Panc1 (cell line): ENCODE measurements at regions not wholly inside any gene's neighbourhood (a gene's known extent, or its start where the extent isn't known, plus 50 kb on each side); places are given as distances from the start of the nearest gene placed in this dataset.

ENCODE experiments used
- ATAC-seq: fragments of 200-7000 bp; cut with Tn5 transposase; 2 replicates; pipeline ENCODE4 v1.9.1; 2020; ENCODE audit warnings: mild to moderate bottlenecking, moderate library complexity
- BruUV-seq: library from RNA; stranded (reverse); fragments of 400-500 nt; replicated peaks from 2 replicates; lab custom pipeline; 2021; lab: Mats Ljungman, UMichigan
- CTCF ChIA-PET: fragments of 300-600 bp; sonication (Branson Sonifier 250); formaldehyde crosslinking; loops from one replicate; lab custom pipeline; 2022; ENCODE audit warnings: antibody characterized with exemption; lab: Charles Lee
- POLR2A ChIA-PET: fragments of 300-600 bp; sonication (Branson Sonifier 250); formaldehyde crosslinking; loops from one replicate; lab custom pipeline; 2022; ENCODE audit warnings: antibody characterized with exemption; lab: Charles Lee
- DNase-seq: peaks from one replicate; pipeline ENCODE4 v3.0.0-alpha.2; 2010; ENCODE audit warnings: low read depth, low spot score
- H3K27ac ChIP-seq: 2 replicates; pipeline ENCODE4 v1.5.1; 2011; ENCODE audit warnings: mild to moderate bottlenecking, low read length, inconsistent platforms
- H3K27me3 ChIP-seq: fragments of 200-500 bp; sonication (Bioruptor generic); 2 replicates; pipeline ENCODE4 v1.6.0; 2014; ENCODE audit warnings: low read length, inconsistent platforms; ENCODE audit not compliant: control insufficient read depth, insufficient read depth
- H3K36me3 ChIP-seq: fragments of 200-500 bp; sonication (Bioruptor generic); 2 replicates; pipeline ENCODE4 v1.5.1; 2014; ENCODE audit warnings: inconsistent platforms, mild to moderate bottlenecking, low read length, moderate library complexity; ENCODE audit not compliant: control insufficient read depth, insufficient read depth
- H3K4me1 ChIP-seq: 2 replicates; pipeline ENCODE4 v1.5.1; 2011; ENCODE audit warnings: inconsistent platforms, mild to moderate bottlenecking, low read length, moderate library complexity; ENCODE audit not compliant: control insufficient read depth, insufficient read depth
- H3K4me3 ChIP-seq, 2 experiments: 2 replicates each; pipeline ENCODE4 v1.5.1; 2011 to 2012; ENCODE audit warnings: low read depth in 2 of 2, low read length in 2 of 2, mild to moderate bottlenecking in 2 of 2, inconsistent platforms in 1 of 2, moderate library complexity in 1 of 2
- H3K9me3 ChIP-seq: fragments of 200-500 bp; sonication (Bioruptor generic); 2 replicates; pipeline ENCODE4 v1.5.1; 2014; ENCODE audit warnings: low read depth, mild to moderate bottlenecking, inconsistent platforms, low read length, moderate library complexity; ENCODE audit not compliant: control insufficient read depth, insufficient read depth
- POLR2AphosphoS5 ChIP-seq: IDR thresholded peaks from 2 replicates; pipeline ENCODE4 v1.6.1; 2012; ENCODE audit warnings: mild to moderate bottlenecking, low read depth, low read length, moderate library complexity
- SIN3A ChIP-seq: IDR thresholded peaks from 2 replicates; pipeline ENCODE4 v1.6.1; 2012; ENCODE audit warnings: low read depth, mild to moderate bottlenecking, low read length, moderate library complexity, borderline replicate concordance; ENCODE audit not compliant: insufficient read depth
- TCF7L2 ChIP-seq: IDR thresholded peaks from 2 replicates; pipeline ENCODE4 v1.6.1; 2011; ENCODE audit warnings: mild to moderate bottlenecking, low read depth, low read length, inconsistent platforms
- in situ Hi-C: cut with HindIII; loops from 2 replicates; pipeline ENCODE4 v1.10.0; 2016; ENCODE audit warnings: low sequenced_read_pairs, low pct_unique_long_range_greater_than_20kb
- intact Hi-C: fragments of 100-400 bp; cut with micrococcal nuclease; formaldehyde crosslinking; loops from one replicate; pipeline ENCODE4 v1.10.0; 2022; ENCODE audit not compliant: unreplicated experiment
- TF ChIP-seq, protein P1 (sequence below): fragments of 450-650 bp; IDR thresholded peaks from 2 replicates; pipeline ENCODE4 v1.5.1; 2017; ENCODE audit warnings: mild to moderate bottlenecking
- TF ChIP-seq, protein P2 (sequence below), 2 experiments: IDR thresholded peaks; 2 replicates each; pipeline ENCODE4 v1.6.1; 2011 to 2012; ENCODE audit warnings: low read depth in 2 of 2, control low read depth in 1 of 2, low read length in 1 of 2, mild to moderate bottlenecking in 1 of 2, moderate library complexity in 1 of 2; ENCODE audit not compliant: insufficient read depth in 1 of 2

GRCh38 chr5:28165096-28165495 lies 1126.7 kb upstream of the CDH9 start:
- intact Hi-C loops (no loop called here), in situ Hi-C loops (no loop called here)
- CTCF ChIA-PET: no interaction called here

DNA sequence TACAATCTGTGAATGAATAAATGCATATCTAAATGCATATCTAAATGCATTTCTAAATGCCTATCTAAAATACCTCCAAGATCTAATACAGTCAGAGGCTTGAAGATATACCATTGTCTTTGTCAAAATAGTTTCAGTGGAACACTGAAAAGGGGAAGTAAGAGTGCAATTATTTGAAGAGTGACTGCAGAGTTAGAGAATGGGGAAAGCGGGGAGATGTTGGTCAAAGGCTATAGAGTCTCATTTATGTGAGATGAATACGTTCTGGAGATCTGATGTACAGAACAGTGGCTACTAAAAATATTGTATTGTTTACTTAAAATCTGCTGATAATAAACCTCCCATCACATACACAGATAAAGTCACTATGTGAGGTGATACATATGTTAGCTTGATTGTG lies 1126.2 kb upstream of the CDH9 start:
- H3K4me1 ChIP-seq: no peaks in the 10 kb centered on the region
- in situ Hi-C loops: no loop called here
- ATAC-seq: no peak
- no peak overlapping the region for H3K27ac ChIP-seq
- CTCF ChIA-PET: no interaction called here
- TF ChIP-seq TCF7L2 (no peak), SIN3A (no peak), POLR2AphosphoS5 (no peak)
- TF ChIP-seq, protein P1, sequence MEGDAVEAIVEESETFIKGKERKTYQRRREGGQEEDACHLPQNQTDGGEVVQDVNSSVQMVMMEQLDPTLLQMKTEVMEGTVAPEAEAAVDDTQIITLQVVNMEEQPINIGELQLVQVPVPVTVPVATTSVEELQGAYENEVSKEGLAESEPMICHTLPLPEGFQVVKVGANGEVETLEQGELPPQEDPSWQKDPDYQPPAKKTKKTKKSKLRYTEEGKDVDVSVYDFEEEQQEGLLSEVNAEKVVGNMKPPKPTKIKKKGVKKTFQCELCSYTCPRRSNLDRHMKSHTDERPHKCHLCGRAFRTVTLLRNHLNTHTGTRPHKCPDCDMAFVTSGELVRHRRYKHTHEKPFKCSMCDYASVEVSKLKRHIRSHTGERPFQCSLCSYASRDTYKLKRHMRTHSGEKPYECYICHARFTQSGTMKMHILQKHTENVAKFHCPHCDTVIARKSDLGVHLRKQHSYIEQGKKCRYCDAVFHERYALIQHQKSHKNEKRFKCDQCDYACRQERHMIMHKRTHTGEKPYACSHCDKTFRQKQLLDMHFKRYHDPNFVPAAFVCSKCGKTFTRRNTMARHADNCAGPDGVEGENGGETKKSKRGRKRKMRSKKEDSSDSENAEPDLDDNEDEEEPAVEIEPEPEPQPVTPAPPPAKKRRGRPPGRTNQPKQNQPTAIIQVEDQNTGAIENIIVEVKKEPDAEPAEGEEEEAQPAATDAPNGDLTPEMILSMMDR: no peak
- H3K9me3 ChIP-seq: no peaks in the 10 kb centered on the region
- no peaks in the 10 kb centered on the region for H3K36me3 ChIP-seq
- H3K4me3 ChIP-seq: no peak overlapping the region
- BruUV-seq: no TSS peak
- POLR2A ChIA-PET: no interaction called here
- H3K27me3 ChIP-seq: no peaks in the 10 kb centered on the region
- DNase-seq: no peak
- intact Hi-C loops: no loop called here

More at GRCh38 chr5:28165096-28165495, 1126.7 kb upstream of the CDH9 start:
- Histone ChIP-seq H3K4me1 (no peaks in the 10 kb centered on the region), H3K4me3 (no peak overlapping the region), H3K9me3 (no peaks in the 10 kb centered on the region), H3K36me3 (no peaks in the 10 kb centered on the region), H3K27me3 (no peaks in the 10 kb centered on the region), H3K27ac (no peak overlapping the region)
- DNase-seq: no peak
- POLR2A ChIA-PET: no interaction called here
- ATAC-seq: no peak
- no peak for TF ChIP-seq SIN3A
- TF ChIP-seq, protein P1: no peak
- TF ChIP-seq TCF7L2: no peak
- TF ChIP-seq, protein P2, sequence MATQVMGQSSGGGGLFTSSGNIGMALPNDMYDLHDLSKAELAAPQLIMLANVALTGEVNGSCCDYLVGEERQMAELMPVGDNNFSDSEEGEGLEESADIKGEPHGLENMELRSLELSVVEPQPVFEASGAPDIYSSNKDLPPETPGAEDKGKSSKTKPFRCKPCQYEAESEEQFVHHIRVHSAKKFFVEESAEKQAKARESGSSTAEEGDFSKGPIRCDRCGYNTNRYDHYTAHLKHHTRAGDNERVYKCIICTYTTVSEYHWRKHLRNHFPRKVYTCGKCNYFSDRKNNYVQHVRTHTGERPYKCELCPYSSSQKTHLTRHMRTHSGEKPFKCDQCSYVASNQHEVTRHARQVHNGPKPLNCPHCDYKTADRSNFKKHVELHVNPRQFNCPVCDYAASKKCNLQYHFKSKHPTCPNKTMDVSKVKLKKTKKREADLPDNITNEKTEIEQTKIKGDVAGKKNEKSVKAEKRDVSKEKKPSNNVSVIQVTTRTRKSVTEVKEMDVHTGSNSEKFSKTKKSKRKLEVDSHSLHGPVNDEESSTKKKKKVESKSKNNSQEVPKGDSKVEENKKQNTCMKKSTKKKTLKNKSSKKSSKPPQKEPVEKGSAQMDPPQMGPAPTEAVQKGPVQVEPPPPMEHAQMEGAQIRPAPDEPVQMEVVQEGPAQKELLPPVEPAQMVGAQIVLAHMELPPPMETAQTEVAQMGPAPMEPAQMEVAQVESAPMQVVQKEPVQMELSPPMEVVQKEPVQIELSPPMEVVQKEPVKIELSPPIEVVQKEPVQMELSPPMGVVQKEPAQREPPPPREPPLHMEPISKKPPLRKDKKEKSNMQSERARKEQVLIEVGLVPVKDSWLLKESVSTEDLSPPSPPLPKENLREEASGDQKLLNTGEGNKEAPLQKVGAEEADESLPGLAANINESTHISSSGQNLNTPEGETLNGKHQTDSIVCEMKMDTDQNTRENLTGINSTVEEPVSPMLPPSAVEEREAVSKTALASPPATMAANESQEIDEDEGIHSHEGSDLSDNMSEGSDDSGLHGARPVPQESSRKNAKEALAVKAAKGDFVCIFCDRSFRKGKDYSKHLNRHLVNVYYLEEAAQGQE (IDR thresholded peaks at IDR 0.05; ENCODE audit: insufficient read depth in 1 of 2, low read depth in 2 of 2, low read length in 1 of 2): no peak
- no peak for TF ChIP-seq POLR2AphosphoS5
- BruUV-seq: no TSS peak
